Small intestine (tissue), 7 donors: ENCODE measurements at regions not wholly inside any gene's neighbourhood (a gene's known extent, or its start where the extent isn't known, plus 50 kb on each side); places are given as distances from the start of the nearest gene placed in this dataset.

Source experiments
- DNase-seq, 2 donors: peaks; one replicate each; pipeline versions ENCODE4 v3.0.0 to v3.0.0-alpha.2; 2013
- FAIRE-seq: peaks from 2 replicates; lab custom pipeline; 2012; peaks lifted over from hg19 to GRCh38; lab: Jason Lieb, UNC
- H3K27ac ChIP-seq, 3 donors: one replicate each; pipeline ENCODE4 v1.5.1; 2013; ENCODE audit warnings: low read length in 2 of 3, mild to moderate bottlenecking in 2 of 3, control low read depth in 1 of 3, inconsistent platforms in 1 of 3, low read depth in 1 of 3, moderate library complexity in 1 of 3
- H3K27me3 ChIP-seq, 3 donors: one replicate each; pipeline ENCODE4 v1.6.1; 2013; ENCODE audit warnings: low read length in 3 of 3, inconsistent platforms in 1 of 3; ENCODE audit not compliant: control insufficient read depth in 3 of 3, insufficient read depth in 3 of 3
- H3K36me3 ChIP-seq, 3 donors: one replicate each; pipeline ENCODE4 v1.6.1; 2013; ENCODE audit warnings: low read length in 3 of 3, inconsistent platforms in 1 of 3, low read depth in 1 of 3, mild to moderate bottlenecking in 1 of 3, moderate library complexity in 1 of 3; ENCODE audit not compliant: control insufficient read depth in 3 of 3, insufficient read depth in 2 of 3
- H3K4me1 ChIP-seq, 3 donors: one replicate each; pipeline ENCODE4 v1.6.1; 2013; ENCODE audit warnings: low read length in 2 of 3, inconsistent platforms in 1 of 3, low read depth in 1 of 3, mild to moderate bottlenecking in 1 of 3, moderate library complexity in 1 of 3; ENCODE audit not compliant: control insufficient read depth in 3 of 3, insufficient read depth in 2 of 3
- H3K4me3 ChIP-seq, 3 donors: one replicate each; pipeline ENCODE4 v1.5.1; 2013; ENCODE audit warnings: low read length in 3 of 3, control low read depth in 1 of 3, inconsistent platforms in 1 of 3, low read depth in 1 of 3, mild to moderate bottlenecking in 1 of 3, moderate library complexity in 1 of 3
- H3K9me3 ChIP-seq, 2 donors: one replicate each; pipeline ENCODE4 v1.6.1; 2013; ENCODE audit warnings: low read depth in 1 of 2, low read length in 1 of 2; ENCODE audit not compliant: control insufficient read depth in 2 of 2, insufficient read depth in 1 of 2
- WGBS, 3 donors: extraction: QIAGEN DNeasy Blood & Tissue Kit; methylation state at CpG; one replicate each; pipeline ENCODE4 v1.1.7; 2013; 5-methylcytosine and 5-hydroxymethylcytosine counted together
- donor health status: healthy with polysubstance abuse.
- donor health status: control.
- donor health status: control.
- donor health status: Bipolar disorder and iron deficiency.
- donor health status: healthy.

- WGBS, 3 donors: 9 to 32% (median 24%) methylated on average over 1 of the region's 1 CpG
- no peak overlapping the region for H3K4me3 ChIP-seq
- no peaks in the 10 kb centered on the region for H3K36me3 ChIP-seq
- no peak for FAIRE-seq
- no peak for DNase-seq
- no peak overlapping the region for H3K27ac ChIP-seq
- H3K27me3 ChIP-seq: no peaks in the 10 kb centered on the region
- no peaks in the 10 kb centered on the region for H3K4me1 ChIP-seq
- no peaks in the 10 kb centered on the region for H3K9me3 ChIP-seq
These were observed 143.0 kb downstream of the CAVIN4 start for GRCh38 chr9:100720922-100721321.

- no peak overlapping the region for H3K4me3 ChIP-seq
- 47 to 64% (median 56%) methylated on average over 5 of the region's 5 CpGs for WGBS, 3 donors
- no peaks in the 10 kb centered on the region for H3K4me1 ChIP-seq
- DNase-seq (no peak), FAIRE-seq (no peak)
- no peaks in the 10 kb centered on the region for H3K36me3 ChIP-seq
- no peaks in the 10 kb centered on the region for H3K9me3 ChIP-seq
- no peak overlapping the region for H3K27ac ChIP-seq
- no peaks in the 10 kb centered on the region for H3K27me3 ChIP-seq
These were observed 147.0 kb downstream of the CAVIN4 start for GRCh38 chr9:100724886-100725285.

- Histone ChIP-seq H3K27me3 (no peaks in the 10 kb centered on the region), H3K4me1 (no peaks in the 10 kb centered on the region), H3K36me3 (no peaks in the 10 kb centered on the region), H3K4me3 (no peak overlapping the region), H3K27ac (no peak overlapping the region), H3K9me3 (no peaks in the 10 kb centered on the region)
- DNase-seq: no peak
- WGBS, 3 donors: 53 to 66% (median 54%) methylated on average over 3 of the region's 3 CpGs
- FAIRE-seq: no peak
These were observed 147.5 kb downstream of the CAVIN4 start for GRCh38 chr9:100725371-100725770.

GRCh38 chr9:100729336-100729895 lies 151.5 kb downstream of the CAVIN4 start:
- DNase-seq (no peak), FAIRE-seq (no peak)
- WGBS, 3 donors: 65 to 79% (median 75%) methylated on average over 2 of the region's 2 CpGs
- no peaks in the 10 kb centered on the region for H3K36me3 ChIP-seq
- H3K4me3 ChIP-seq: no peak overlapping the region
- H3K9me3 ChIP-seq: no peaks in the 10 kb centered on the region
- no peaks in the 10 kb centered on the region for H3K4me1 ChIP-seq
- H3K27me3 ChIP-seq: no peaks in the 10 kb centered on the region
- H3K27ac ChIP-seq: no peak overlapping the region

GRCh38 chr9:100730086-100730485 lies 152.2 kb downstream of the CAVIN4 start:
- H3K4me3 ChIP-seq: no peak overlapping the region
- WGBS, 3 donors: 31 to 41% (median 38%) methylated on average over 2 of the region's 2 CpGs
- H3K4me1 ChIP-seq: no peaks in the 10 kb centered on the region
- no peak overlapping the region for H3K27ac ChIP-seq
- no peak for DNase-seq
- no peaks in the 10 kb centered on the region for H3K36me3 ChIP-seq
- H3K9me3 ChIP-seq: no peaks in the 10 kb centered on the region
- H3K27me3 ChIP-seq: no peaks in the 10 kb centered on the region
- no peak for FAIRE-seq

GRCh38 chr9:100731038-100731556 lies 153.2 kb downstream of the CAVIN4 start:
- Histone ChIP-seq H3K27me3 (no peaks in the 10 kb centered on the region), H3K4me1 (no peaks in the 10 kb centered on the region), H3K27ac (no peak overlapping the region), H3K9me3 (no peaks in the 10 kb centered on the region), H3K36me3 (no peaks in the 10 kb centered on the region), H3K4me3 (no peak overlapping the region)
- FAIRE-seq: no peak
- 93 to 95% (median 94%) methylated on average over 18 of the region's 18 CpGs for WGBS, 3 donors
- no peak for DNase-seq

- Histone ChIP-seq H3K27ac (no peak overlapping the region), H3K27me3 (no peaks in the 10 kb centered on the region), H3K4me3 (no peak overlapping the region), H3K9me3 (no peaks in the 10 kb centered on the region), H3K4me1 (no peaks in the 10 kb centered on the region), H3K36me3 (no peaks in the 10 kb centered on the region)
- WGBS, 3 donors: 89 to 95% (median 92%) methylated on average over 11 of the region's 11 CpGs
- FAIRE-seq (no peak), DNase-seq (no peak)
These were observed 153.7 kb downstream of the CAVIN4 start for GRCh38 chr9:100731557-100731956.

GRCh38 chr9:100739208-100739607 lies 161.3 kb downstream of the CAVIN4 start:
- Histone ChIP-seq H3K4me3 (no peak overlapping the region), H3K27ac (no peak overlapping the region), H3K9me3 (no peaks in the 10 kb centered on the region), H3K4me1 (no peaks in the 10 kb centered on the region), H3K27me3 (no peaks in the 10 kb centered on the region), H3K36me3 (no peaks in the 10 kb centered on the region)
- DNase-seq (no peak), FAIRE-seq (no peak)
- WGBS, 3 donors: 54 to 64% (median 59%) methylated on average over 2 of the region's 2 CpGs

GRCh38 chr9:100739666-100740065 lies 161.8 kb downstream of the CAVIN4 start:
- WGBS, 3 donors: 57 to 73% (median 73%) methylated on average over 5 of the region's 5 CpGs
- H3K4me1 ChIP-seq: no peaks in the 10 kb centered on the region
- H3K27ac ChIP-seq: no peak overlapping the region
- FAIRE-seq: no peak
- H3K36me3 ChIP-seq: no peaks in the 10 kb centered on the region
- H3K9me3 ChIP-seq: no peaks in the 10 kb centered on the region
- H3K27me3 ChIP-seq: no peaks in the 10 kb centered on the region
- no peak overlapping the region for H3K4me3 ChIP-seq
- no peak for DNase-seq
